Panc1 (cell line): ENCODE measurements at regions not wholly inside any gene's neighbourhood (a gene's known extent, or its start where the extent isn't known, plus 50 kb on each side); places are given as distances from the start of the nearest gene placed in this dataset.

Experiments
- POLR2AphosphoS5 ChIP-seq: IDR thresholded peaks from 2 replicates; pipeline ENCODE4 v1.6.1; 2012; ENCODE audit warnings: mild to moderate bottlenecking, low read depth, low read length, moderate library complexity
- REST ChIP-seq, 2 experiments: IDR thresholded peaks; 2 replicates each; pipeline ENCODE4 v1.6.1; 2011 to 2012; ENCODE audit warnings: low read depth in 2 of 2, control low read depth in 1 of 2, low read length in 1 of 2, mild to moderate bottlenecking in 1 of 2, moderate library complexity in 1 of 2; ENCODE audit not compliant: insufficient read depth in 1 of 2
- SIN3A ChIP-seq: IDR thresholded peaks from 2 replicates; pipeline ENCODE4 v1.6.1; 2012; ENCODE audit warnings: low read depth, mild to moderate bottlenecking, low read length, moderate library complexity, borderline replicate concordance; ENCODE audit not compliant: insufficient read depth
- TF ChIP-seq, protein P1 (sequence below): fragments of 450-650 bp; IDR thresholded peaks from 2 replicates; pipeline ENCODE4 v1.5.1; 2017; ENCODE audit warnings: mild to moderate bottlenecking

DNA sequence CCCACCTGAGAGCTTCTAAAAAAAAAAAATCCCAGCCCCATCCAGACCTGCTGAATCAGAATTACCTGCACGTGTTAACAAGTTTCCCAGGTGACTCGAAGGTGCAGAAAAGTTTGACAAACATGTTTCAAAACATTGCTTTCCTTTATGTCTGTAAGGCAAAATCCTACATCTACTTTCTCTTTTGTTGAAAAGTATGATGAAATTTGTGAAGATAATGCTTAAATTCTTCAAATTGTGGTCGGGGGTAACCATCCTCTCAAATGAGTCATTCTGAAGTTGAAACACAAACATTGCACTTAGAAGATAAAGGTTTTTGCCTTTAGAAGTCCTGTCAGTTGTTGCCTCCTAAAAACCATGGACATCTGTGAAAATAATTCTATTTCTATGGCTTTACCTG lies 429.7 kb downstream of the EPHA7 start:
- TF ChIP-seq, protein P1, sequence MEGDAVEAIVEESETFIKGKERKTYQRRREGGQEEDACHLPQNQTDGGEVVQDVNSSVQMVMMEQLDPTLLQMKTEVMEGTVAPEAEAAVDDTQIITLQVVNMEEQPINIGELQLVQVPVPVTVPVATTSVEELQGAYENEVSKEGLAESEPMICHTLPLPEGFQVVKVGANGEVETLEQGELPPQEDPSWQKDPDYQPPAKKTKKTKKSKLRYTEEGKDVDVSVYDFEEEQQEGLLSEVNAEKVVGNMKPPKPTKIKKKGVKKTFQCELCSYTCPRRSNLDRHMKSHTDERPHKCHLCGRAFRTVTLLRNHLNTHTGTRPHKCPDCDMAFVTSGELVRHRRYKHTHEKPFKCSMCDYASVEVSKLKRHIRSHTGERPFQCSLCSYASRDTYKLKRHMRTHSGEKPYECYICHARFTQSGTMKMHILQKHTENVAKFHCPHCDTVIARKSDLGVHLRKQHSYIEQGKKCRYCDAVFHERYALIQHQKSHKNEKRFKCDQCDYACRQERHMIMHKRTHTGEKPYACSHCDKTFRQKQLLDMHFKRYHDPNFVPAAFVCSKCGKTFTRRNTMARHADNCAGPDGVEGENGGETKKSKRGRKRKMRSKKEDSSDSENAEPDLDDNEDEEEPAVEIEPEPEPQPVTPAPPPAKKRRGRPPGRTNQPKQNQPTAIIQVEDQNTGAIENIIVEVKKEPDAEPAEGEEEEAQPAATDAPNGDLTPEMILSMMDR = no peak
- TF ChIP-seq POLR2AphosphoS5 = no peak
- no peak for TF ChIP-seq REST (IDR thresholded peaks at IDR 0.05; ENCODE audit: insufficient read depth in 1 of 2, low read depth in 2 of 2, low read length in 1 of 2)
- TF ChIP-seq SIN3A = no peak
